Liver (tissue), 8 donors: ENCODE measurements at regions not wholly inside any gene's neighbourhood (a gene's known extent, or its start where the extent isn't known, plus 50 kb on each side); places are given as distances from the start of the nearest gene placed in this dataset.

Source experiments
- DNase-seq: peaks from one replicate; pipeline ENCODE4 v3.0.0-alpha.2; 2017; ENCODE audit warnings: low spot score
- H3K27ac ChIP-seq, 2 donors: one replicate each; pipeline ENCODE4 v1.7.0; 2013; ENCODE audit warnings: inconsistent platforms in 2 of 2, low read length in 2 of 2, control low read depth in 1 of 2, low read depth in 1 of 2, mild to moderate bottlenecking in 1 of 2
- H3K27me3 ChIP-seq, 4 donors: one replicate each; pipeline versions ENCODE4 v1.6.1 to v1.7.0; 2013; ENCODE audit warnings: low read length in 3 of 4, inconsistent platforms in 1 of 4, mild to moderate bottlenecking in 1 of 4, moderate library complexity in 1 of 4; ENCODE audit not compliant: control insufficient read depth in 4 of 4, insufficient read depth in 4 of 4
- H3K36me3 ChIP-seq, 4 donors: one replicate each; pipeline versions ENCODE4 v1.6.1 to v1.7.0; 2013; ENCODE audit warnings: low read length in 3 of 4, mild to moderate bottlenecking in 3 of 4, low read depth in 1 of 4, moderate library complexity in 1 of 4; ENCODE audit not compliant: control insufficient read depth in 4 of 4, insufficient read depth in 3 of 4
- H3K4me1 ChIP-seq, 4 donors: one replicate each; pipeline versions ENCODE4 v1.6.1 to v1.7.0; 2013; ENCODE audit warnings: low read length in 3 of 4, mild to moderate bottlenecking in 3 of 4, moderate library complexity in 1 of 4; ENCODE audit not compliant: control insufficient read depth in 4 of 4, insufficient read depth in 4 of 4
- H3K4me3 ChIP-seq, 3 donors: one replicate each; pipeline versions ENCODE4 v1.6.1 to v1.7.0; 2013; ENCODE audit warnings: low read length in 3 of 3, control low read depth in 1 of 3, low read depth in 1 of 3, mild to moderate bottlenecking in 1 of 3
- H3K9ac ChIP-seq, 2 donors: one replicate each; pipeline ENCODE4 v1.7.0; 2013; ENCODE audit warnings: low read length in 2 of 2, mild to moderate bottlenecking in 2 of 2, moderate library complexity in 2 of 2, control low read depth in 1 of 2, low read depth in 1 of 2
- H3K9me3 ChIP-seq, 4 donors: one replicate each; pipeline versions ENCODE4 v1.6.1 to v1.7.0; 2013; ENCODE audit warnings: low read length in 3 of 4; ENCODE audit not compliant: control insufficient read depth in 4 of 4
- ATF3 ChIP-seq: IDR thresholded peaks from 2 replicates; pipeline ENCODE4 v1.6.1; 2016; ENCODE audit warnings: antibody characterized with exemption
- CTCF ChIP-seq: fragments of 150-350 bp; IDR thresholded peaks from 2 replicates; pipeline ENCODE4 v1.5.1; 2017; ENCODE audit warnings: improper control_type of control experiment, low read depth, low read length; ENCODE audit not compliant: missing input control
- EGR1 ChIP-seq, 2 donors: IDR thresholded peaks; 2 replicates each; pipeline ENCODE4 v1.6.1; 2016 to 2018; ENCODE audit warnings: antibody characterized with exemption in 2 of 2, low read depth in 2 of 2
- FOXA1 ChIP-seq: IDR thresholded peaks from 2 replicates; pipeline ENCODE4 v1.6.1; 2016; ENCODE audit warnings: antibody characterized with exemption
- FOXA2 ChIP-seq: IDR thresholded peaks from 2 replicates; pipeline ENCODE4 v1.6.1; 2016; ENCODE audit warnings: antibody characterized with exemption
- HNF4A ChIP-seq, 2 donors: conservative IDR thresholded peaks; 2 replicates each; pipeline ENCODE4 v1.6.1; 2016; ENCODE audit warnings: antibody characterized with exemption in 2 of 2, mild to moderate bottlenecking in 2 of 2
- HNF4G ChIP-seq: IDR thresholded peaks from 2 replicates; pipeline ENCODE4 v1.6.1; 2016; ENCODE audit warnings: antibody characterized with exemption
- MAX ChIP-seq: IDR thresholded peaks from 2 replicates; pipeline ENCODE4 v1.6.1; 2016; ENCODE audit warnings: antibody characterized with exemption
- RAD21 ChIP-seq, 2 donors: IDR thresholded peaks; 2 replicates each; pipeline ENCODE4 v1.6.1; 2016; ENCODE audit warnings: antibody characterized with exemption in 2 of 2, mild to moderate bottlenecking in 2 of 2
- REST ChIP-seq: IDR thresholded peaks from 2 replicates; pipeline ENCODE4 v1.6.1; 2016; ENCODE audit warnings: antibody characterized with exemption, mild to moderate bottlenecking
- RXRA ChIP-seq, 2 donors: IDR thresholded peaks; 2 replicates each; pipeline ENCODE4 v1.6.1; 2017 to 2018; ENCODE audit warnings: antibody characterized with exemption in 2 of 2, mild to moderate bottlenecking in 1 of 2
- SP1 ChIP-seq: IDR thresholded peaks from 2 replicates; pipeline ENCODE4 v1.6.1; 2018; ENCODE audit warnings: antibody characterized with exemption, mild to moderate bottlenecking
- TAF1 ChIP-seq: conservative IDR thresholded peaks from 2 replicates; pipeline ENCODE4 v1.6.1; 2016; ENCODE audit warnings: antibody characterized with exemption, mild to moderate bottlenecking
- YY1 ChIP-seq: IDR thresholded peaks from 2 replicates; pipeline ENCODE4 v1.6.1; 2016; ENCODE audit warnings: antibody characterized with exemption, mild to moderate bottlenecking
- ZBTB33 ChIP-seq: IDR thresholded peaks from 2 replicates; pipeline ENCODE4 v1.6.1; 2016; ENCODE audit warnings: antibody characterized with exemption
- WGBS: extraction: QIAGEN DNeasy Blood & Tissue Kit; methylation state at CpG from one replicate; pipeline ENCODE4 v1.1.7; 2013; 5-methylcytosine and 5-hydroxymethylcytosine counted together
- donor health status: healthy.
- donor health status: healthy.
- donor health status: healthy.
- donor health status: healthy.
- donor health status: healthy.

GRCh38 chr12:112606611-112607365, 184.8 kb upstream of the RPH3A start:
- Histone ChIP-seq H3K27ac (no peak overlapping the region), H3K9ac (no peak overlapping the region), H3K27me3 (no peaks in the 10 kb centered on the region), H3K9me3 (no peaks in the 10 kb centered on the region), H3K4me3 (no peak overlapping the region), H3K36me3 (no peaks in the 10 kb centered on the region), H3K4me1 (no peaks in the 10 kb centered on the region)
- DNase-seq: no peak
- 69% methylated on average over 4 of the region's 4 CpGs for WGBS
- TF ChIP-seq FOXA2: no peak
- TF ChIP-seq SP1: no peak
- no peak for TF ChIP-seq FOXA1
- TF ChIP-seq HNF4G: no peak
- TF ChIP-seq REST: no peak
- no peak for TF ChIP-seq TAF1
- no peak for TF ChIP-seq RXRA (IDR thresholded peaks at IDR 0.05)
- no peak for TF ChIP-seq MAX
- no peak for TF ChIP-seq ZBTB33
- TF ChIP-seq ATF3: no peak
- no peak for TF ChIP-seq CTCF
- no peak for TF ChIP-seq YY1
- no peak for TF ChIP-seq RAD21 (IDR thresholded peaks at IDR 0.05)
- TF ChIP-seq HNF4A (conservative IDR thresholded peaks at IDR 0.05): no peak
- no peak for TF ChIP-seq EGR1 (IDR thresholded peaks at IDR 0.05; ENCODE audit: low read depth in 2 of 2)

- no peak for TF ChIP-seq RAD21 (IDR thresholded peaks at IDR 0.05)
- TF ChIP-seq HNF4G: no peak
- TF ChIP-seq SP1: no peak
- no peak for TF ChIP-seq FOXA2
- no peak for TF ChIP-seq FOXA1
- no peak for TF ChIP-seq YY1
- no peak for TF ChIP-seq EGR1 (IDR thresholded peaks at IDR 0.05; ENCODE audit: low read depth in 2 of 2)
- no peak for TF ChIP-seq MAX
- no peak for TF ChIP-seq REST
- no peak for TF ChIP-seq ZBTB33
- Histone ChIP-seq H3K9ac (no peak overlapping the region), H3K27ac (no peak overlapping the region), H3K36me3 (no peaks in the 10 kb centered on the region), H3K9me3 (no peaks in the 10 kb centered on the region), H3K4me1 (no peaks in the 10 kb centered on the region), H3K4me3 (no peak overlapping the region), H3K27me3 (no peaks in the 10 kb centered on the region)
- WGBS: 63% methylated on average over 3 of the region's 3 CpGs
- no peak for DNase-seq
Measured at GRCh38 chr12:112607427-112607826, 184.1 kb upstream of the RPH3A start.
